ENCODE measurements at regions not wholly inside any gene's neighbourhood (a gene's known extent, or its start where the extent isn't known, plus 50 kb on each side); places are given as distances from the start of the nearest gene placed in this dataset.
"Not testable (repeated sequence)": the region's sequence is repeated elsewhere in the genome, so short reads cannot be mapped to it uniquely, and the experiment has no call there.

GRCh38 chr5:92703976-92704375 lies 877.0 kb downstream of the NR2F1-AS1 start:
- DNase-seq, result no peak
- Histone ChIP-seq H3K27me3 (no peaks in the 10 kb centered on the region), H3K4me1 (no peaks in the 10 kb centered on the region), H3K36me3 (no peaks in the 10 kb centered on the region), H3K9me3 (no peaks in the 10 kb centered on the region), H3K27ac (no peak overlapping the region), H3K4me3 (no peak overlapping the region)
- 81 to 88% methylated on average over 1 of the region's 1 CpG for WGBS, 2 donors (ENCODE audit: low coverage in 1 of 2)
- in situ Hi-C loops (cut with MboI; ENCODE audit: low pct_ligation_motif_present in 1 of 4, low pct_unique_long_range_greater_than_20kb in 1 of 4, low sequenced_read_pairs in 3 of 4), result no loop called here
- TF ChIP-seq EP300 (IDR thresholded peaks at IDR 0.05; ENCODE audit: low read depth), result no peak
- no peak for TF ChIP-seq POLR2AphosphoS5 (IDR thresholded peaks at IDR 0.05)
- TF ChIP-seq CTCF (IDR thresholded peaks at IDR 0.05), result no peak
- no peak for TF ChIP-seq POLR2A (IDR thresholded peaks at IDR 0.05)
- intact Hi-C loops (cut with DNase I; ENCODE audit: low total_unique reads), result no loop called here

GRCh38 chr5:92695123-92696003 lies 885.7 kb downstream of the NR2F1-AS1 start:
- intact Hi-C loops (cut with DNase I; ENCODE audit: low total_unique reads) (no loop called here), in situ Hi-C loops (cut with MboI; ENCODE audit: low pct_ligation_motif_present in 1 of 4, low pct_unique_long_range_greater_than_20kb in 1 of 4, low sequenced_read_pairs in 3 of 4) (no loop called here)
- Histone ChIP-seq H3K36me3 (no peaks in the 10 kb centered on the region), H3K9me3 (no peaks in the 10 kb centered on the region), H3K4me3 (no peak overlapping the region), H3K27me3 (no peaks in the 10 kb centered on the region), H3K27ac (no peak overlapping the region), H3K4me1 (no peaks in the 10 kb centered on the region)
- 55 to 67% methylated on average over 5 of the region's 5 CpGs for WGBS, 2 donors (ENCODE audit: low coverage in 1 of 2)
- TF ChIP-seq POLR2A (IDR thresholded peaks at IDR 0.05) (no peak), POLR2AphosphoS5 (IDR thresholded peaks at IDR 0.05) (no peak), CTCF (IDR thresholded peaks at IDR 0.05) (no peak), EP300 (IDR thresholded peaks at IDR 0.05; ENCODE audit: low read depth) (no peak)
- DNase-seq, result no peak

GRCh38 chr5:92694067-92694466 lies 887.0 kb downstream of the NR2F1-AS1 start:
- Histone ChIP-seq H3K36me3 (no peaks in the 10 kb centered on the region), H3K9me3 (no peaks in the 10 kb centered on the region), H3K27ac (no peak overlapping the region), H3K4me1 (no peaks in the 10 kb centered on the region), H3K27me3 (no peaks in the 10 kb centered on the region), H3K4me3 (no peak overlapping the region)
- TF ChIP-seq POLR2A (IDR thresholded peaks at IDR 0.05) (no peak), POLR2AphosphoS5 (IDR thresholded peaks at IDR 0.05) (no peak), EP300 (IDR thresholded peaks at IDR 0.05; ENCODE audit: low read depth) (no peak), CTCF (IDR thresholded peaks at IDR 0.05) (no peak)
- 60 to 74% methylated on average over 2 of the region's 2 CpGs for WGBS, 2 donors (ENCODE audit: low coverage in 1 of 2)
- DNase-seq, result no peak
- in situ Hi-C loops (cut with MboI; ENCODE audit: low pct_ligation_motif_present in 1 of 4, low pct_unique_long_range_greater_than_20kb in 1 of 4, low sequenced_read_pairs in 3 of 4), result no loop called here
- intact Hi-C loops (cut with DNase I; ENCODE audit: low total_unique reads), result no loop called here

GRCh38 chr5:92691955-92692354 lies 889.1 kb downstream of the NR2F1-AS1 start:
- H3K4me1 ChIP-seq; H3K27me3 ChIP-seq; H3K9me3 ChIP-seq; H3K36me3 ChIP-seq; H3K27ac ChIP-seq; DNase-seq; in situ Hi-C loops (cut with MboI; ENCODE audit: low pct_ligation_motif_present in 1 of 4, low pct_unique_long_range_greater_than_20kb in 1 of 4, low sequenced_read_pairs in 3 of 4); intact Hi-C loops (cut with DNase I; ENCODE audit: low total_unique reads); H3K4me3 ChIP-seq: not testable (repeated sequence)
- WGBS, 2 donors (ENCODE audit: low coverage in 1 of 2), result 76 to 87% methylated on average over 4 to 5 of the region's 5 CpGs
